Activated CD8-positive, alpha-beta memory T cell treated with anti-CD3 and anti-CD28 coated beads, Interleukin-2, amount 10 ng/mL, durations not matched to agents 7 days and 5 days (primary cell): ENCODE measurements at regions not wholly inside any gene's neighbourhood (a gene's known extent, or its start where the extent isn't known, plus 50 kb on each side); places are given as distances from the start of the nearest gene placed in this dataset.
"Not testable (repeated sequence)": the region's sequence is repeated elsewhere in the genome, so short reads cannot be mapped to it uniquely, and the experiment has no call there.

ENCODE experiments used
- ATAC-seq: fragments of 150-1000 bp; cut with Tn5 transposase; one replicate; pipeline ENCODE4 v1.10.0; 2021; ENCODE audit warnings: moderate library complexity
- CTCF ChIA-PET: fragments of 350-600 bp; sonication (Branson Sonifier 250); formaldehyde crosslinking; loops from one replicate; lab custom pipeline; 2021; ENCODE audit warnings: antibody characterized with exemption; lab: Charles Lee
- DNase-seq: peaks from one replicate; pipeline ENCODE4 v3.0.0-alpha.2; 2020
- H3K27ac Mint-ChIP-seq: one replicate; pipeline ENCODE4 v1.8.0; 2021; ENCODE audit warnings: mild to moderate bottlenecking, mixed read lengths
- H3K27me3 Mint-ChIP-seq: one replicate; pipeline ENCODE4 v1.8.0; 2021; ENCODE audit warnings: mixed read lengths
- H3K36me3 Mint-ChIP-seq: one replicate; pipeline ENCODE4 v1.8.0; 2021; ENCODE audit warnings: mild to moderate bottlenecking, mixed read lengths
- H3K4me1 Mint-ChIP-seq: one replicate; pipeline ENCODE4 v1.8.0; 2021; ENCODE audit warnings: mixed read lengths
- H3K4me3 Mint-ChIP-seq: one replicate; pipeline ENCODE4 v1.8.0; 2021; ENCODE audit warnings: mild to moderate bottlenecking, moderate library complexity, mixed read lengths
- H3K9me3 Mint-ChIP-seq: one replicate; pipeline ENCODE4 v1.8.0; 2022; ENCODE audit warnings: low read depth, mixed read lengths

DNA sequence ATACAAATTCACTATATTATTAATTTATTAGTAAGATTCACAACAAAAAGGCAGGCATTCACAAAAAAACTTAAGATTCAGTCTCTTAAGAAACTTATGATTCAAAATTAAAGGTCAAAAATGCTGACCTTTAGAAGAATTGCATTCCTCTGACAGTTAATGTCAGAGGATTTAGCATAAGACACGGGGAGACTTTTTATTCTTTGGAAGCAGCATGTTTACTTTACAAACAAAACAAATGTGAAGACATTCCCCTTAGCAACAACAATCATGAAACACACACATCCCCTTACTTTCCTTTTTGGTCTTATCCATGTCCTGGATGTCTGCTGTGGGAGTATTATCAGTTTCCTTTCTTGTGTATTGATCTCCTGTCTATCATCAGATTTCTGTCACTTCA lies 117.1 kb downstream of the RAD51AP2 start:
- Mint-ChIP-seq H3K36me3 (no peaks in the 10 kb centered on the region), H3K27me3 (no peaks in the 10 kb centered on the region), H3K27ac (no peak overlapping the region), H3K9me3 (peaks cover 13% of the 10 kb centered on the region), H3K4me3 (no peak overlapping the region), H3K4me1 (no peaks in the 10 kb centered on the region)
- ATAC-seq = no peak
- DNase-seq = no peak
- CTCF ChIA-PET = no interaction called here

- Mint-ChIP-seq H3K4me1 (no peaks in the 10 kb centered on the region), H3K4me3 (no peak overlapping the region), H3K36me3 (no peaks in the 10 kb centered on the region), H3K9me3 (peaks cover 6% of the 10 kb centered on the region), H3K27me3 (no peaks in the 10 kb centered on the region), H3K27ac (no peak overlapping the region)
- no peak for ATAC-seq
- no peak for DNase-seq
- CTCF ChIA-PET = no interaction called here
These were observed 119.5 kb downstream of the RAD51AP2 start for GRCh38 chr2:17398770-17399169.

DNA sequence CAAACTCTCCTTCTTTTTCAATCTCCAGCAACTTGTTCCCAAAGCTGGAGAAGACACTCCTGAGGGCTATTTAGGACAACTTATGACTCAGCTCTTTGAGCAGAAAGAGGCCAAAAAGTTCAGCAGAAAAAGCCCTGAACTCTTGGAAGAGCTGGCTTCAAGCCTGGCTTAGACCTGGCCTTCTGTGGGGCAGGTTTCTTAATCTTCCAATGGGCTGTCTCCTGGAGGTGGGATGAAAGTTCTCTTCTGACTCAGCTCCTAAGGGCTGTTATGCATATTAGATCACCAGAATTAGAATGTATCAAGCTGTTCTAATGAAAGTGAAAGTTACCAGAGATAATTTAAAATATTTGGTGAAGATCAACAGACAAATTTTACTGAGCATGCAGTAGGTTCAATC lies 129.4 kb downstream of the RAD51AP2 start:
- ATAC-seq (no peak), DNase-seq (no peak)
- Mint-ChIP-seq H3K9me3 (peaks cover 11% of the 10 kb centered on the region), H3K4me3 (no peak overlapping the region), H3K4me1 (no peaks in the 10 kb centered on the region), H3K27me3 (no peaks in the 10 kb centered on the region), H3K36me3 (no peaks in the 10 kb centered on the region), H3K27ac (no peak overlapping the region)
- CTCF ChIA-PET = no interaction called here

DNA sequence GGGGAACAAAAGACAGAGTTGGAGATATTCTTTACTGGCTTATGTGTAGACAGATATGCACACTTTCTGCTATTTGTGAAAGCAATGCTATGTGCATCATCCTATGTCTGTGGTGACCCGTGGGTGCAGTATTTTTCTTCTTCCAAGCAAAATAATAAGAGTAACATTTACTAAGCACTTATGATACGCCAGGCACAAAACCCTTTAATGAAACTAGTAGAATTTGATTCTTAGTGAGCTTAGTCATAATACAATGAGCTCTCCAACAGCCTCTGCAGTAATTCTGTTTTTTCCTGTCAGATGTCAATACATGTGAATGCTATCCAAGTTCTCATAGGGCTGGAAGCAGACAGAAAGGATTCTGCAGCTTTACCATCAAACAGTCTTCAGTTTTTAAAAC lies 130.6 kb downstream of the RAD51AP2 start:
- no peaks in the 10 kb centered on the region for H3K36me3 Mint-ChIP-seq
- H3K4me3 Mint-ChIP-seq = no peak overlapping the region
- DNase-seq (no peak), ATAC-seq (no peak)
- no peaks in the 10 kb centered on the region for H3K27me3 Mint-ChIP-seq
- no peak overlapping the region for H3K27ac Mint-ChIP-seq
- CTCF ChIA-PET = no interaction called here
- H3K4me1 Mint-ChIP-seq = no peaks in the 10 kb centered on the region
- peaks cover 6% of the 10 kb centered on the region for H3K9me3 Mint-ChIP-seq

GRCh38 chr2:17386771-17387170 lies 131.5 kb downstream of the RAD51AP2 start:
- no peaks in the 10 kb centered on the region for H3K36me3 Mint-ChIP-seq
- H3K4me1 Mint-ChIP-seq = no peaks in the 10 kb centered on the region
- H3K27ac Mint-ChIP-seq = no peak overlapping the region
- CTCF ChIA-PET = no interaction called here
- H3K27me3 Mint-ChIP-seq = no peaks in the 10 kb centered on the region
- H3K4me3 Mint-ChIP-seq = no peak overlapping the region
- ATAC-seq = no peak
- peaks cover 8% of the 10 kb centered on the region for H3K9me3 Mint-ChIP-seq
- DNase-seq = no peak

DNA sequence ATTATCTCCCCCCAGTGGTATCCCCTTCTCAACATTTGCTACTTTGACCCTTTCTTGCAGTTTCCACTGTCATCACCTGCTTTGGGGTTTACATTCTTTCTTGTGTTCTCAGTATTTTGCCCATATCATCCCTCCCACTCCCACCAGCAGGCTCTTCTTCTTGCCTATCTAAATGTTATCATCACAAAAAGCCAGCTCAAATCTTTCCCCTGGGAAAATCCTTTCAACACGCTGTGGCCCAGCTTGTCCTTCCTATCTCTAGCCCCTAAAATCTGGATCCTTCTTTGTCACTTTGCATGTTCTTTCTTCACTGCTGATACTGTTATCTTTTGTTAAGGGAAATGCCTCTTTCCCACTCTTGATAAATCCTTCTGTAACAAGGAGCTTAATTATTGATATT lies 138.2 kb downstream of the RAD51AP2 start:
- CTCF ChIA-PET = no interaction called here
- H3K9me3 Mint-ChIP-seq = peaks cover 6% of the 10 kb centered on the region
- ATAC-seq (no peak), DNase-seq (no peak)
- H3K36me3 Mint-ChIP-seq = no peaks in the 10 kb centered on the region
- no peak overlapping the region for H3K27ac Mint-ChIP-seq
- no peaks in the 10 kb centered on the region for H3K4me1 Mint-ChIP-seq
- no peaks in the 10 kb centered on the region for H3K27me3 Mint-ChIP-seq
- H3K4me3 Mint-ChIP-seq = no peak overlapping the region

- Mint-ChIP-seq H3K4me1 (no peaks in the 10 kb centered on the region), H3K9me3 (peaks cover 4% of the 10 kb centered on the region)
These were observed 143.0 kb downstream of the RAD51AP2 start for GRCh38 chr2:17375262-17375661.

GRCh38 chr2:17373741-17374140 lies 144.5 kb downstream of the RAD51AP2 start:
- no peak overlapping the region for H3K27ac Mint-ChIP-seq
- no peaks in the 10 kb centered on the region for H3K36me3 Mint-ChIP-seq
- H3K27me3 Mint-ChIP-seq = no peaks in the 10 kb centered on the region
- no peaks in the 10 kb centered on the region for H3K9me3 Mint-ChIP-seq
- DNase-seq (no peak), ATAC-seq (no peak)
- H3K4me1 Mint-ChIP-seq = no peaks in the 10 kb centered on the region
- H3K4me3 Mint-ChIP-seq = no peak overlapping the region
- CTCF ChIA-PET = no interaction called here

More at GRCh38 chr2:17375262-17375661, 143.0 kb downstream of the RAD51AP2 start:
- CTCF ChIA-PET = no interaction called here
- Mint-ChIP-seq H3K27ac (no peak overlapping the region), H3K27me3 (no peaks in the 10 kb centered on the region), H3K4me3 (no peak overlapping the region), H3K36me3 (no peaks in the 10 kb centered on the region)
- ATAC-seq = no peak
- no peak for DNase-seq

GRCh38 chr2:17373041-17373440 lies 145.2 kb downstream of the RAD51AP2 start:
- Mint-ChIP-seq H3K4me3 (no peak overlapping the region), H3K36me3 (no peaks in the 10 kb centered on the region), H3K27me3 (no peaks in the 10 kb centered on the region), H3K4me1 (no peaks in the 10 kb centered on the region), H3K9me3 (no peaks in the 10 kb centered on the region), H3K27ac (no peak overlapping the region)
- ATAC-seq (no peak), DNase-seq (no peak)
- CTCF ChIA-PET = no interaction called here

GRCh38 chr2:17363846-17364245 lies 154.4 kb downstream of the RAD51AP2 start:
- CTCF ChIA-PET = no interaction called here
- no peaks in the 10 kb centered on the region for H3K4me1 Mint-ChIP-seq

DNA sequence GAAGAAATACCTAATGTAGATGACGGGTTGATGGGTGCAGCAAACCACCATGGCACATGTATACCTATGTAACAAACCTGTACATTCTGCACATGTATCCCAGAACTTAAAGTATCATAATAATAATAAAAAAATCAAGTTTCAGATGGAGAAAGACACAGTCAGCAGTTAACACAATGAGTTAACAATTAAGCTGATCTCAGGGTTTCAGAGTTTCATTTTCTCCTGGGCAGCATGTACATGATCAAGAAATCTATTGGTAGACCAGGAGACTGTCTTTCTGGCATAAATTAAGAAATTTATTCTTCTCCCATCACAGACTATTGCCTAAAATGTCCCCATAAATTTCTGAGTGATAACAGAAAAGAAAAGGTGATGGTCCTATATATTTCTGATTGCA lies 155.3 kb downstream of the RAD51AP2 start:
- Mint-ChIP-seq H3K27me3 (no peaks in the 10 kb centered on the region), H3K36me3 (no peaks in the 10 kb centered on the region), H3K4me3 (no peak overlapping the region), H3K27ac (no peak overlapping the region), H3K4me1 (no peaks in the 10 kb centered on the region), H3K9me3 (peaks cover 3% of the 10 kb centered on the region)
- no peak for ATAC-seq
- CTCF ChIA-PET = no interaction called here
- no peak for DNase-seq

More at GRCh38 chr2:17363846-17364245, 154.4 kb downstream of the RAD51AP2 start:
- ATAC-seq = no peak
- no peak overlapping the region for H3K4me3 Mint-ChIP-seq
- H3K36me3 Mint-ChIP-seq = no peaks in the 10 kb centered on the region
- no peak overlapping the region for H3K27ac Mint-ChIP-seq
- peaks cover 4% of the 10 kb centered on the region for H3K9me3 Mint-ChIP-seq
- H3K27me3 Mint-ChIP-seq = no peaks in the 10 kb centered on the region
- no peak for DNase-seq

GRCh38 chr2:17355608-17356329 lies 162.5 kb downstream of the RAD51AP2 start:
- Mint-ChIP-seq H3K36me3 (no peaks in the 10 kb centered on the region), H3K9me3 (no peaks in the 10 kb centered on the region), H3K27me3 (no peaks in the 10 kb centered on the region), H3K27ac (no peak overlapping the region), H3K4me3 (no peak overlapping the region), H3K4me1 (no peaks in the 10 kb centered on the region)
- CTCF ChIA-PET = no interaction called here
- no peak for DNase-seq
- no peak for ATAC-seq

DNA sequence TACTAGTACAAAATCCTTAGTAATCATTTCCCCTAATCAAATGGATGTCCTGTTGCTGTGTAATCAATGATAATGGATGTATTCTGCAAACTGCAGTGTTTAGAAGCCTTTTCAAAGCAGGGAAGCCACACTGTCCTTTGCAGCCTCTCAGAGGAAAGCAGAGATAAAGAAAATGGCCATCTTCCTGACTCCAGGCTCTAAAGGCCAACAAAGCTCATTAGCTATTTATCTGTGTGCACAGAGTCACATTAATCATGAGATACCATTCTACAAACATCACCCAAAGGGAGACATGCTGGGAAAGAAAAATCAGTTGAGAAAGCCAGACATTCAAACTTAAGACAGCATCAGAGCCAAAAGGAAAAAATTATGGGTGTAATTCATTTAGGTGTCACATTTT lies 165.0 kb downstream of the RAD51AP2 start:
- no peaks in the 10 kb centered on the region for H3K4me1 Mint-ChIP-seq
- no peaks in the 10 kb centered on the region for H3K36me3 Mint-ChIP-seq
- DNase-seq = no peak
- H3K27me3 Mint-ChIP-seq = no peaks in the 10 kb centered on the region
- no peak overlapping the region for H3K4me3 Mint-ChIP-seq
- ATAC-seq = no peak
- no peaks in the 10 kb centered on the region for H3K9me3 Mint-ChIP-seq
- no peak overlapping the region for H3K27ac Mint-ChIP-seq
- CTCF ChIA-PET = no interaction called here

GRCh38 chr2:17342692-17343091 lies 175.5 kb downstream of the RAD51AP2 start:
- H3K36me3 Mint-ChIP-seq, CTCF ChIA-PET, ATAC-seq, DNase-seq, H3K27ac Mint-ChIP-seq, H3K27me3 Mint-ChIP-seq, H3K4me1 Mint-ChIP-seq, H3K4me3 Mint-ChIP-seq, H3K9me3 Mint-ChIP-seq: not testable (repeated sequence)

DNA sequence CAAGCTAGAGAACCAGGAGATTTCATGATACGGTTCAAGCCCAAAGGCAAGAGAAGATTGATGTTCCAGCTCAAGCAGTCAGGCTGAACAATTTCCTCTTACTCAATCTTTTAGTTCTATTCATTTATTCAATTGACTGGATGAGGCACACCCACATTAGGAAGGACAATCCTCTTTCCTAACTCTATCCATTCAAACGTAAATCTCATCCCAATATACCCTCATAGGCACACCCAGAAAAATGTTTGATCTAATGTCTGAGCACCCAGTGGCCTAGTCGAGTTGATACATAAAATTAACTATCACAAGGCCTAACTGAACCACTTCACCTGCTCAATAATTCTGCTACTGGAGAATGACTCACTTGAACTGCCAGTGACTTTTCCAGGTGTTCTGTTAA lies 180.7 kb downstream of the RAD51AP2 start:
- Mint-ChIP-seq H3K27ac (no peak overlapping the region), H3K36me3 (no peaks in the 10 kb centered on the region), H3K27me3 (no peaks in the 10 kb centered on the region), H3K9me3 (peaks cover 6% of the 10 kb centered on the region), H3K4me1 (no peaks in the 10 kb centered on the region), H3K4me3 (no peak overlapping the region)
- DNase-seq = no peak
- CTCF ChIA-PET = no interaction called here
- no peak for ATAC-seq
